HCT116 (cell line): ENCODE measurements at regions not wholly inside any gene's neighbourhood (a gene's known extent, or its start where the extent isn't known, plus 50 kb on each side); places are given as distances from the start of the nearest gene placed in this dataset.

Experiments used
- ATAC-seq: fragments of 200-7000 bp; cut with Tn5 transposase; 2 replicates; pipeline ENCODE4 v1.9.1; 2020; ENCODE audit warnings: mild to moderate bottlenecking, moderate library complexity
- BruUV-seq: library from RNA; stranded (reverse); fragments of 400-500 nt; replicated peaks from 2 replicates; lab custom pipeline; 2021; lab: Mats Ljungman, UMichigan
- CTCF ChIA-PET: fragments of 300-600 bp; sonication (Branson Sonifier 250); formaldehyde crosslinking; loops from one replicate; lab custom pipeline; 2021; ENCODE audit warnings: antibody characterized with exemption; lab: Charles Lee
- POLR2A ChIA-PET: fragments of 300-600, 350-600 bp; sonication (Branson Sonifier 250); formaldehyde crosslinking; loops from one replicate; lab custom pipeline; 2021; ENCODE audit warnings: antibody characterized with exemption; lab: Charles Lee
- RAD21 ChIA-PET, 2 experiments: fragments of 300-600 bp; sonication (Branson Sonifier 250); formaldehyde crosslinking; loops; one replicate each; lab custom pipeline; 2023; ENCODE audit warnings: low total read pairs in 2 of 2; ENCODE audit not compliant: uncharacterized antibody in 2 of 2, unreplicated experiment in 2 of 2, low non-redundant PET in 1 of 2; lab: Charles Lee
- DNase-seq: peaks from one replicate; pipeline ENCODE4 v3.0.0-alpha.2; 2010; ENCODE audit warnings: low read depth, low spot score
- H2AFZ ChIP-seq: fragments of 200-600 bp; shearing (Covaris generic), sonication (generic); 2 replicates; pipeline ENCODE4 v1.6.1; 2017; ENCODE audit warnings: low read depth, mixed run types, mixed read lengths, antibody characterized with exemption, low read length; ENCODE audit not compliant: poor library complexity, severe bottlenecking
- H3K27ac ChIP-seq: 2 replicates; pipeline ENCODE4 v1.5.1; 2012; ENCODE audit warnings: low read depth, low read length
- H3K27me3 ChIP-seq: fragments of 200-600 bp; sonication (generic); 2 replicates; pipeline ENCODE4 v1.6.1; 2016; ENCODE audit warnings: mixed run types, low read length, mixed read lengths; ENCODE audit not compliant: insufficient read depth
- H3K36me3 ChIP-seq, 2 experiments: fragments of 200-500 bp in 1 of 2; fragments of 200-600 bp in 1 of 2; sonication (Bioruptor generic) in 1 of 2; sonication (generic) in 1 of 2; 2 replicates each; pipeline versions ENCODE4 v1.5.1 to v1.6.1; 2014 to 2016; ENCODE audit warnings: low read length in 2 of 2, inconsistent platforms in 1 of 2, mixed read lengths in 1 of 2, mixed run types in 1 of 2; ENCODE audit not compliant: insufficient read depth in 2 of 2, control insufficient read depth in 1 of 2
- H3K4me1 ChIP-seq, 2 experiments: fragments of 200-600 bp in 1 of 2; sonication (generic) in 1 of 2; 2 replicates each; pipeline versions ENCODE4 v1.5.1 to v1.6.1; 2012 to 2017; ENCODE audit warnings: low read length in 2 of 2, inconsistent platforms in 1 of 2, mild to moderate bottlenecking in 1 of 2, mixed read lengths in 1 of 2, mixed run types in 1 of 2, moderate library complexity in 1 of 2; ENCODE audit not compliant: insufficient read depth in 2 of 2, control insufficient read depth in 1 of 2
- H3K4me2 ChIP-seq: fragments of 200-600 bp; sonication (generic); 2 replicates; pipeline ENCODE4 v1.6.1; 2017; ENCODE audit warnings: mixed run types, low read length, mixed read lengths
- H3K4me3 ChIP-seq, 2 experiments: fragments of 200-600 bp in 1 of 2; sonication (generic) in 1 of 2; replicated peaks in 1 of 2; 2 replicates each; pipeline ENCODE4 v1.5.1; 2011 to 2016; ENCODE audit warnings: low read length in 2 of 2, control low read depth in 1 of 2, low read depth in 1 of 2, mild to moderate bottlenecking in 1 of 2, mixed read lengths in 1 of 2, mixed run types in 1 of 2
- H3K79me2 ChIP-seq: fragments of 200-600 bp; sonication (generic); 2 replicates; pipeline ENCODE4 v1.6.1; 2017; ENCODE audit warnings: mild to moderate bottlenecking, mixed run types, low read length, moderate library complexity, mixed read lengths; ENCODE audit not compliant: insufficient read depth
- H3K9ac ChIP-seq: fragments of 200-600 bp; sonication (generic); 2 replicates; pipeline ENCODE4 v1.6.1; 2016; ENCODE audit warnings: low read length, mixed read lengths
- H3K9me2 ChIP-seq: fragments of 200-600 bp; sonication (generic), shearing (Covaris generic); 2 replicates; pipeline ENCODE4 v1.6.1; 2017; ENCODE audit warnings: mixed run types, mild to moderate bottlenecking, moderate library complexity; ENCODE audit not compliant: insufficient read depth
- H3K9me3 ChIP-seq, 2 experiments: fragments of 200-500 bp in 1 of 2; fragments of 200-600 bp in 1 of 2; sonication (Bioruptor generic) in 1 of 2; sonication (generic) in 1 of 2; 2 replicates each; pipeline ENCODE4 v1.6.1; 2014 to 2017; ENCODE audit warnings: low read length in 2 of 2, mixed read lengths in 2 of 2, inconsistent platforms in 1 of 2, low read depth in 1 of 2, mild to moderate bottlenecking in 1 of 2, mixed run types in 1 of 2, moderate library complexity in 1 of 2; ENCODE audit not compliant: control insufficient read depth in 1 of 2, insufficient read depth in 1 of 2
- H4K20me1 ChIP-seq: fragments of 200-600 bp; sonication (generic), shearing (Covaris generic); 2 replicates; pipeline ENCODE4 v1.6.1; 2017; ENCODE audit warnings: mixed run types, mild to moderate bottlenecking, moderate library complexity; ENCODE audit not compliant: insufficient read depth
- ATF3 ChIP-seq: IDR thresholded peaks from 2 replicates; pipeline ENCODE4 v1.6.1; 2012
- CTCF ChIP-seq, 3 experiments: fragments of 200-600 bp in 1 of 3; sonication (generic) in 1 of 3; IDR thresholded peaks in 2 of 3; conservative IDR thresholded peaks in 1 of 3; 2 replicates each; pipeline ENCODE4 v1.5.1; 2012 to 2017; ENCODE audit warnings: low read depth in 2 of 3, low read length in 2 of 3, antibody characterized with exemption in 1 of 3, borderline replicate concordance in 1 of 3, control low read depth in 1 of 3, mild to moderate bottlenecking in 1 of 3, mixed read lengths in 1 of 3, mixed run types in 1 of 3, moderate library complexity in 1 of 3; ENCODE audit not compliant: insufficient read depth in 1 of 3
- EZH2 ChIP-seq: fragments of 200-600 bp; sonication (generic); IDR thresholded peaks from 2 replicates; pipeline ENCODE4 v1.6.1; 2017; ENCODE audit warnings: antibody characterized with exemption, mixed run types
- EZH2phosphoT487 ChIP-seq: fragments of 200-600 bp; IDR thresholded peaks from 2 replicates; pipeline ENCODE4 v1.6.1; 2018; ENCODE audit warnings: antibody characterized with exemption, borderline replicate concordance
- FOSL1 ChIP-seq: IDR thresholded peaks from 2 replicates; pipeline ENCODE4 v1.6.1; 2012; ENCODE audit warnings: low read depth
- POLR2AphosphoS5 ChIP-seq: IDR thresholded peaks from 2 replicates; pipeline ENCODE4 v1.6.1; 2011; ENCODE audit warnings: mild to moderate bottlenecking, low read depth, low read length, moderate library complexity
- SIN3A ChIP-seq: IDR thresholded peaks from 2 replicates; pipeline ENCODE4 v1.6.1; 2012; ENCODE audit warnings: low read depth
- TCF7L2 ChIP-seq: IDR thresholded peaks from 2 replicates; pipeline ENCODE4 v1.7.0; 2011; ENCODE audit warnings: borderline replicate concordance, inconsistent platforms; ENCODE audit not compliant: insufficient read depth, insufficient read length; ENCODE audit errors: extremely low read depth
- YY1 ChIP-seq: IDR thresholded peaks from 2 replicates; pipeline ENCODE4 v1.6.1; 2011; ENCODE audit warnings: low read length, low read depth, moderate library complexity, mild to moderate bottlenecking; ENCODE audit not compliant: insufficient replicate concordance; ENCODE audit errors: extremely low read depth
- intact Hi-C: fragments of 100-400 bp; cut with micrococcal nuclease; formaldehyde crosslinking; loops from 2 replicates; pipeline ENCODE4 v1.10.0; 2022
- TF ChIP-seq, protein P1 (sequence below): IDR thresholded peaks from 2 replicates; pipeline ENCODE4 v1.6.1; 2012

DNA sequence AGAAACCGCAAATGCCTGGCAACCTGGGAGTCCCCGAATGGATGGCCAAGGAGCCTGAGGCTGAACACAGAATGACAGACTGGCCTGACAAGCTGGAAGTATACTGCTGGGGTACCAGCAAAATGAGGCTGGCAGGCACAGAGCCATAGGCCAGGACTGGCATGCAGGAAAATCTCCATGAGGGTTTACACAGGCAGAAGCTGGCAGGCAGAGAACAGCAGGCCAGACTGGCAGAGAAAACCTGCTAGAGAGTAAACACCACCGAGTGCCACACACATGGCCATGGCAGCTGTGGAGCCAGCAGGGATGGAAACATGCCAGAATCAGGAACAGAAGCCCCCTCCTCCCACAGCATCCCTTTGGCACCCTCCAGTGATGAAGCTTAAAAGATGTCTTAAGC is 63.4 kb downstream of the CRPPA start:
- DNase-seq, result no peak
- CTCF ChIA-PET, result no interaction called here
- POLR2A ChIA-PET, result no interaction called here
- H4K20me1 ChIP-seq, result no peaks in the 10 kb centered on the region
- H3K4me2 ChIP-seq, result no peak overlapping the region
- H3K36me3 ChIP-seq, result no peaks in the 10 kb centered on the region
- RAD21 ChIA-PET, result no interaction called here
- intact Hi-C loops, result no loop called here
- H3K4me3 ChIP-seq, result no peak overlapping the region
- H2AFZ ChIP-seq, result no peak overlapping the region
- H3K79me2 ChIP-seq, result no peaks in the 10 kb centered on the region
- no peaks in the 10 kb centered on the region for H3K9me3 ChIP-seq
- BruUV-seq, result no TSS peak
- no peak for TF ChIP-seq ATF3
- TF ChIP-seq CTCF (IDR thresholded peaks at IDR 0.05 in 2 of 3, conservative IDR thresholded peaks at IDR 0.05 in 1 of 3; ENCODE audit: borderline replicate concordance in 1 of 3, insufficient read depth in 1 of 3, low read depth in 2 of 3, low read length in 2 of 3), result no peak
- no peak for TF ChIP-seq FOSL1
- no peak for TF ChIP-seq POLR2AphosphoS5
- TF ChIP-seq TCF7L2, result no peak
- TF ChIP-seq EZH2, result no peak
- TF ChIP-seq, protein P1, sequence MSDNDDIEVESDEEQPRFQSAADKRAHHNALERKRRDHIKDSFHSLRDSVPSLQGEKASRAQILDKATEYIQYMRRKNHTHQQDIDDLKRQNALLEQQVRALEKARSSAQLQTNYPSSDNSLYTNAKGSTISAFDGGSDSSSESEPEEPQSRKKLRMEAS, result no peak
- no peak for TF ChIP-seq SIN3A
- no peak for TF ChIP-seq EZH2phosphoT487
- no peak for TF ChIP-seq YY1
- no peaks in the 10 kb centered on the region for H3K27me3 ChIP-seq
- ATAC-seq, result no peak
- no peaks in the 10 kb centered on the region for H3K9me2 ChIP-seq
- no peaks in the 10 kb centered on the region for H3K4me1 ChIP-seq
- H3K27ac ChIP-seq, result no peak overlapping the region
- no peak overlapping the region for H3K9ac ChIP-seq
